ENCODE measurements at regions not wholly inside any gene's neighbourhood (a gene's known extent, or its start where the extent isn't known, plus 50 kb on each side); places are given as distances from the start of the nearest gene placed in this dataset.

DNA sequence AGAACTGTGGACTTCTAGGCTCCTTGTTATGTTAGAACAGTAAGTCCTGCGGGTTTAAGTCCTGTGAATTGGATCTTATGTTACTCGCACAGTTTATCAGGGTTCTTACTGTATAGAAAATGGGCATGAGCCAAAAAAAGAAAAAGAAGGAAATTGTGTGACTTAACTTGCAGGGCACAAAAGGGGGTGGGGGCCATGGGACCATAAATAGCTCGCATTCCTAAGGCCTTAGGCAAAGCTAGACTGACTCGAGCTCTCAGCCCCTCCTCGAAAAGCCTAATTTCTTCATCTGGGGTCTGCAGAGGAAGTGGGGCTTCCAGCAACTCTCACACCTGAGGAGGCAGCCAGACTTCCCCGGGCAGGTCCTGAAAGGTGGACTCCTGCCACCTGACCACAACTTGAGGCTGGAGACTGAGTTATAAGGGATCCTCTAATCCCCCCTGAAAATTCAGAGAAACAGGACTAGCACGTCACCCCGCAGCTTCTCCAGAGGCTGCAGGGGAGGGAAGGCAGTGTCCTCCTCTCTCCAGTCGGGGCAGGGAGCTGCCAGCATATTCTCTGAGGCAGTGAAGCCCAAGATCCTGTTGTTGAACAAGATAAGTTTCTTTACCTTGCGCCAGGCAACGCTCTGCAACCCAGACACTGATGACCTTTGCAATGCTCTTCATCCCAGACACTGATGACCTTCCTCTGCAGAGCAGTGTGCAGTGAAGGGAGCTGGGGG lies 280.5 kb downstream of the PCNX1 start:
- DNase-seq (no peak), ATAC-seq (replicated peaks) (no peak)
- H3K4me1 Mint-ChIP-seq = no peaks in the 10 kb centered on the region
- peaks cover 0 to 4% of the 10 kb centered on the region in 2 donors for H3K36me3 Mint-ChIP-seq
- H3K27me3 Mint-ChIP-seq = peaks cover 9 to 22% of the 10 kb centered on the region in 2 donors
- no peak overlapping the region for H3K4me3 Mint-ChIP-seq
- H3K27ac Mint-ChIP-seq = no peak overlapping the region
- peaks cover 2 to 3% of the 10 kb centered on the region in 2 donors for H3K9me3 Mint-ChIP-seq

DNA sequence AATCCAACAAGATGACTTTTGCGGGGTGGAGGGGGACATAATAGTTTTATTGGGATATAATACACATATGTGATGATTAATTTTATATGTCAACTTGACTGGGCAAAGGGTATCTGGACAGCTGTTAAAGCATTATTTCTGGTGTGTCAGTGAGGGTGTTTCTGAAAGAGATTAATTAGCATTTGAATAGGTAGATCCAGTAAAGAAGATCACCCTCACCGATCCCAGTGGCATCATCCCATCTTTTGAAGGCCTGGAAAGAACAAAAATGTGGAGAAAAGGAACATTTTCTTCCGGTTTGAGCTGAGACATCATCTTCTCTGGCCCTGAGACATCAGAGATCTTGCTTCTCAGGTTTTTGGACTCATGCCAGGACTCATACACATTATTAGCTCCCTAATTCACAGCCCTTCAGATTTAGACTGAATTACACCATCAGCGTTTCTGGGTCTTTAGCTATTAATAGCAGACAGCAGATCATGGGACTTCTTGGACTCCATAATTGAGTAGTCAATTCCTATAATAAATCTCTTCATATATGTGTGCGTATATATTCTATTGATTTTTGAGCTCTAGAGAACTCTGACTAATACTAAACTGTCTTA lies 283.6 kb downstream of the PCNX1 start:
- no peak for ATAC-seq (replicated peaks)
- Mint-ChIP-seq H3K4me1 (no peaks in the 10 kb centered on the region), H3K27me3 (peaks cover 17 to 37% of the 10 kb centered on the region in 2 donors), H3K36me3 (peaks cover 0 to 4% of the 10 kb centered on the region in 2 donors), H3K27ac (no peak overlapping the region), H3K9me3 (peaks cover 2 to 3% of the 10 kb centered on the region in 2 donors), H3K4me3 (no peak overlapping the region)
- DNase-seq = no peak

DNA sequence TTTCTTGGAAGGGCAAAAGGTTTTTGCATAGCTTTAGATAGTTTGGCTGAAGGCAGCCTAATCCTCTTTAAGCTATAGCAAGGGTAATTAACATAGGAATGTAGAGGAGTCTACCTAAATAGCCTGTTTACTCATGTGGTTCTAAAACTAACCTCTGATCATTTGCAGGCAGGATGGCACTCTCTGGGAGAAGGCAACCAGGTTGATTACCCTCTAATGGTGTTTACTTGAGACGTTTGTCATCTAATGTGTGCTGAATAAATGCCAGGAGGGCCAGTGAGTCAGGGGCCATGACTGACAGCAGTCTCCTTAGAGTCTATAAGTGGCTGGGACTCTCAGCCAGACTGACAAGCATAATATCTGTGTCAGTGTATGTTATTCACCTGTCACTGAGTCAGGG lies 286.4 kb downstream of the PCNX1 start:
- Mint-ChIP-seq H3K4me3 (no peak overlapping the region), H3K9me3 (no peaks in the 10 kb centered on the region), H3K36me3 (no peaks in the 10 kb centered on the region), H3K27me3 (peaks cover 20 to 41% of the 10 kb centered on the region in 2 donors), H3K27ac (no peak overlapping the region), H3K4me1 (no peaks in the 10 kb centered on the region)
- DNase-seq (no peak), ATAC-seq (replicated peaks) (no peak)

DNA sequence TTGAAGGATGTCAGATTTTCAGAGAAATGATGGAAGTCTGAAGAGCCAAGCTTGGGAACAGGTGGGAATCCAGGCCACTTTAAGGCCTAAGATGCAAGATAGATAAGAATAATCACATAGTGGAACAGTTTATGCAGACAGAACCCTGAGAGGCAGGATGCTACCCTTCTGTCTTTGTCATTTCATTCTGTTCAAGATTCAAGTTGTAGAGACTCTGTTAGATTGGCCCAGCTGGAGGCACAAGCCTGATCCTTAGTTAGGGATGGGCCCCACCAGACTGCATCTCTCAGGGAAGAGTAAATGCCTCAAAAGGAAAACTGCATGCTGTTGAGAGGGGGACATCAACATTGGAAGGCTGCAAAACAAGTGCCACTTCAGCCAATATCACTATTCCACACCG lies 287.0 kb downstream of the PCNX1 start:
- Mint-ChIP-seq H3K4me3 (no peak overlapping the region), H3K27me3 (peaks cover 20 to 39% of the 10 kb centered on the region in 2 donors), H3K9me3 (no peaks in the 10 kb centered on the region), H3K27ac (no peak overlapping the region), H3K36me3 (no peaks in the 10 kb centered on the region), H3K4me1 (no peaks in the 10 kb centered on the region)
- DNase-seq = no peak
- ATAC-seq (replicated peaks) = no peak

DNA sequence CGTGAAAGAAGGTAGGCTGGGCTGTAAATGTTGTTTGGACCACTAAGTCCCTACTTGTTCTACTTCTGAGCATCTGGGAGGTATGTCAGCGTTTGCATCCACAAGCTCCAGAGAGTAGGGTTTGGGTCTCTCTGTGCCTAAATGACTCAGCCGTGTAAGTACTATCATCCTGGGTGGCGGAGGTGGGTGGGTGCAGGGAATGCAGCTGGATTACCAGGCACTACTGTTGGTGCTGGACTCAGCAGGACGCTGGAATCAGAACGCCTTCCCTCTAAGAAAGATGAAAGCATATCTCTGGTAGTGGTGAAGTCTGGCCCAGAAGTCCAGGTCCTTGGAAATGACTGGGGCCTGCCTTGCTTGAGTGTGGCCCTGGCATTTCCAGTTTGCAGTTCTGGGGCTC lies 289.7 kb downstream of the PCNX1 start:
- peaks cover 24 to 25% of the 10 kb centered on the region in 2 donors for H3K27me3 Mint-ChIP-seq
- DNase-seq = no peak

DNA sequence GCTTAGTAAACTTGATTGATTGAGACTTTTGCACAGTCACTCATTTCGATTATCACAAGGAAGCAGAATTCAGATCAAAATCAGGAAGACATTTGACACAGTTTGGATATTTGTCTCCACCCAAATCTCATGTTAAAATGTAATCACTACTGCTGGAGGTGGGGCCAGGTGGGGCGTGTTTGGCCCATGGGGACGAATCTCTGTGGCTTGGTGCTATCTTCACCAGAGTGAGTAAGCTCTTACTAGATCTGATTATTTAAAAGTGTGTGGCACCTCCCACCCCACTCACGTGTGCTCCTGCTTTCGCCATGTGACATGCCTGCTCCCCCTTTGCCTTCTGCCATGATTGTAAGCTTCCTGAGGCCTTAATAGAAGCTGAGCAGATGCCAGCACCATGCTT lies 291.4 kb downstream of the PCNX1 start:
- peaks cover 25 to 26% of the 10 kb centered on the region in 2 donors for H3K27me3 Mint-ChIP-seq
- H3K36me3 Mint-ChIP-seq = no peaks in the 10 kb centered on the region
- peaks cover 0 to 1% of the 10 kb centered on the region in 2 donors for H3K9me3 Mint-ChIP-seq
- no peak overlapping the region for H3K4me3 Mint-ChIP-seq
- no peaks in the 10 kb centered on the region for H3K4me1 Mint-ChIP-seq
- no peak overlapping the region for H3K27ac Mint-ChIP-seq
- DNase-seq (no peak), ATAC-seq (replicated peaks) (no peak)

More for the DNA sequence above, 289.7 kb downstream of the PCNX1 start:
- no peak overlapping the region for H3K4me3 Mint-ChIP-seq
- no peak for ATAC-seq (replicated peaks)
- H3K4me1 Mint-ChIP-seq = no peaks in the 10 kb centered on the region
- H3K27ac Mint-ChIP-seq = no peak overlapping the region
- no peaks in the 10 kb centered on the region for H3K9me3 Mint-ChIP-seq
- H3K36me3 Mint-ChIP-seq = no peaks in the 10 kb centered on the region

DNA sequence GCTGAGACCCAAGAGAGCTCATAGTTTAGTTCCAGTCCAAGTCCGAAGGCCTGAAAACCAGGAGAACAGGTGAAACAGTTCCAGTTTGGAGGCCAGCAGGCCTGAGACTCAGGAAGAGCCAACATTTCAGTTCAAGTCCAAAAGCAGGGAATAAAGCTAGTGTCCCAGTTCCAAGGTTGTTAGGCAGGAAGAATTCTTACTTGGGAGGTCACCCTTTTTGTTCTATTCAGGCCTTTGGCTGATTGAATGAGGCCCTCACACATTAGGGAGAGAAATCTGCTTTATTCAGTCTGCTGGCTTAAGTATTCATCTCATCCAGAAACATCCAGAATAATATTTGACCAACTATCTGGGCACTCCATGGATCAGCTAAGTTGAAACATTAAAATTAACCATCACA lies 294.6 kb downstream of the PCNX1 start:
- Mint-ChIP-seq H3K4me3 (no peak overlapping the region), H3K27me3 (peaks cover 19 to 20% of the 10 kb centered on the region in 2 donors), H3K4me1 (peaks cover 0 to 4% of the 10 kb centered on the region in 2 donors), H3K9me3 (peaks cover 3 to 5% of the 10 kb centered on the region in 2 donors), H3K27ac (no peak overlapping the region), H3K36me3 (peaks cover 2 to 4% of the 10 kb centered on the region in 2 donors)
- ATAC-seq (replicated peaks) (no peak), DNase-seq (no peak)

DNA sequence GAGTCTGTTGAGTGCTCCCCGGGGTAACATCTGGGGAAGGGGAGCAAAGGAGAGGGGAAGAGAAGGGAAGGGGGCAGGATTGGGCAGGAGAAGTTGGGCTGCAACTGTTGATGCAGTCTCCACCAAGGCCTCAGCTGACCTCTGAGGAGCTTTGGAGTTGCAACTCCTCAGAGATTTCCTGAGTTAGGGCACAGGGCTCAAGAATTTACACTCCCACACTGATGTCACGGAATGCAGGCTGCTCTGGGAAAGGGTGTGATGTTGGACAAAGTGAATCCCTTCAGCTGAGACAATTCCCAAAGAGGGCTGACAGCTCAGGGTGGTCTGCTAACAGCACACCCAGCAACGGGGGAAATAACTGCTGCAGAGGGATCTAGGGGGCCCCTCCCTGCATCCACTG lies 295.6 kb downstream of the PCNX1 start:
- Mint-ChIP-seq H3K4me3 (no peak overlapping the region), H3K9me3 (peaks cover 3 to 8% of the 10 kb centered on the region in 2 donors), H3K27me3 (peaks cover 19 to 20% of the 10 kb centered on the region in 2 donors), H3K36me3 (peaks cover 2 to 4% of the 10 kb centered on the region in 2 donors), H3K27ac (no peak overlapping the region), H3K4me1 (peaks cover 0 to 4% of the 10 kb centered on the region in 2 donors)
- ATAC-seq (replicated peaks) = no peak
- DNase-seq = no peak

DNA sequence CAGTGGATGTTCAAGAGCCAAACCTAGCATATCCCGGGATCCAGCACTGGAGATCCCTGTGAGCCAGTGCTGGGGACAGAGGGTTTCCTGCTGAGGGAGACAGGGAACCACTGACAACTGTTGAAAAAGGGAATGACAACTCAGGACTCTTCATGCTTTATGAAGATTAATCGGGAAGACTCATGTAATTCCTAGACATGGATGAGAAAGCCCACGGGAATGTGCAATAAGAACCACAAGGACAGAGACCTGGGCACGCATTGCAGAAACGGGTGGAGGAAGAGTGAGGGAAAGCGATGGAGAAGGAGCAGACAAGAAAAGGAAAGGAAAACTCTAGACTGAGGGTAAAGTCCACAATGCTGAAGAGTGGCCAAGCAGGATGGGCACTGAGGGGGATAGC lies 296.0 kb downstream of the PCNX1 start:
- Mint-ChIP-seq H3K27me3 (peaks cover 19 to 20% of the 10 kb centered on the region in 2 donors), H3K4me3 (no peak overlapping the region), H3K9me3 (peaks cover 3 to 8% of the 10 kb centered on the region in 2 donors), H3K4me1 (peaks cover 0 to 4% of the 10 kb centered on the region in 2 donors), H3K36me3 (peaks cover 2 to 4% of the 10 kb centered on the region in 2 donors), H3K27ac (no peak overlapping the region)
- DNase-seq = no peak
- no peak for ATAC-seq (replicated peaks)

DNA sequence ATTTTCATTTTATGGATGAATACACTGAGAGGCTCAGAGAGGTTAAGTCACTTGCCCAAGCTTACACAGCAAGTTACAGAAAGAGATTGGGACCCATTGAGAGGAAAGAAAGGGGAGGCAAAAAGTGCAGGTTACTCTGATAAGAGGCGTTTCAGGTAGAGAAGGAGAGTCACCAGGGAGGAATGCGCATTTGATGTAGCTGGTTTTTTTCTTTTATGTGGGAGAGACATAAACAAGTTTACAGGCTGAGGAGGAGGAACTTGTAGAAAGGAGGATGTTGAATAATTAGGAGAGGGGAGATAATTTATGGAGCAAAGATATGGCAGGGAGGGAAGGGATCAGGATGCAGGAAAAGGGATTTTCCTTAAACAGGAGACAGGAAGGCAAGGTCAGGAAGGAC lies 297.0 kb downstream of the PCNX1 start:
- Mint-ChIP-seq H3K27ac (no peak overlapping the region), H3K9me3 (peaks cover 3 to 8% of the 10 kb centered on the region in 2 donors), H3K4me3 (no peak overlapping the region), H3K36me3 (peaks cover 2 to 4% of the 10 kb centered on the region in 2 donors), H3K27me3 (peaks cover 19 to 20% of the 10 kb centered on the region in 2 donors), H3K4me1 (peaks cover 0 to 4% of the 10 kb centered on the region in 2 donors)
- ATAC-seq (replicated peaks) (no peak), DNase-seq (no peak)

DNA sequence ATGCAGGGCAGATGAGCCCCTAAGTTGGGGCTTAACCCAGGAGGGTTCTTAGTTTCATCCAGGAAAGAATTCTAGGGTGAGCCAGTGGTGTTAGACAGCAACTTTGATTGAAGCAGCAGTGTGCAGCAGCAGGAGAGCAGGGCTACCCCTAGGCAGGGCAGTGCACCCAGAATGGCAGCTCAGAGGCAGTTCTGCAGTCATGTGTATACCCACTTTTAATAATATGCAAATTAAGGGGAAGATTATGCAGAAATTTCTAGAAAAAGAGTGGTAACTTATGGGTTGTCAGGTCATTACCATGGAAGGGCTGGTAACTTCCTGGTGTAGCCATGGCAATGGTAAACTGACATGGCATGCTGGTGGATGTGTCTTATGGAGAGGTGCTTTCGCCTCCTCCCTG lies 297.5 kb downstream of the PCNX1 start:
- peaks cover 2 to 4% of the 10 kb centered on the region in 2 donors for H3K36me3 Mint-ChIP-seq
- peaks cover 0 to 4% of the 10 kb centered on the region in 2 donors for H3K4me1 Mint-ChIP-seq
- DNase-seq (no peak), ATAC-seq (replicated peaks) (peak; percentile 38 to 56)
- peak overlapping the region; percentile 34 for H3K27ac Mint-ChIP-seq
- peaks cover 19 to 20% of the 10 kb centered on the region in 2 donors for H3K27me3 Mint-ChIP-seq
- no peak overlapping the region for H3K4me3 Mint-ChIP-seq
- H3K9me3 Mint-ChIP-seq = peaks cover 3 to 8% of the 10 kb centered on the region in 2 donors

DNA sequence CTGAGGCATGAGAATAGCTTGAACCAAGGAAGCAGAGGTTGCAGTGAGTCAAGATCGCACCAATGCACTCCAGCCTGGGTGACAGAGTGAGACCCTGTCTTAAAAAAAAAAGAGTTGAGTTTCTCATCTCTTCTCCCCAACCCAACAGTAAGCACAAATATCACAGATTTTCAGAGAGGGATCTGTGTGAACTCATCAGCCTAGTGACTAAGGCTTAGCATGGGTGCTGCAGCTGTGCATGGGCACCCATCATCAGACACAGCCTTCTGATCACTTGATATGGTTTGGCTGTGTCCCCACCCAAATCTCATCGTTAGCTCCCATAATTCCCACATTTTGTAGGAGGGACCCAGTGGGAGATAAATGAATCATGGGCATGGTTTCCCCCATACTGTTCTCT lies 298.9 kb downstream of the PCNX1 start:
- Mint-ChIP-seq H3K27ac (no peak overlapping the region), H3K4me3 (no peak overlapping the region), H3K36me3 (peaks cover 2 to 4% of the 10 kb centered on the region in 2 donors), H3K9me3 (peaks cover 3 to 8% of the 10 kb centered on the region in 2 donors), H3K27me3 (peaks cover 17 to 23% of the 10 kb centered on the region in 2 donors), H3K4me1 (peaks cover 2 to 4% of the 10 kb centered on the region in 2 donors)
- no peak for DNase-seq
- ATAC-seq (replicated peaks) = no peak

DNA sequence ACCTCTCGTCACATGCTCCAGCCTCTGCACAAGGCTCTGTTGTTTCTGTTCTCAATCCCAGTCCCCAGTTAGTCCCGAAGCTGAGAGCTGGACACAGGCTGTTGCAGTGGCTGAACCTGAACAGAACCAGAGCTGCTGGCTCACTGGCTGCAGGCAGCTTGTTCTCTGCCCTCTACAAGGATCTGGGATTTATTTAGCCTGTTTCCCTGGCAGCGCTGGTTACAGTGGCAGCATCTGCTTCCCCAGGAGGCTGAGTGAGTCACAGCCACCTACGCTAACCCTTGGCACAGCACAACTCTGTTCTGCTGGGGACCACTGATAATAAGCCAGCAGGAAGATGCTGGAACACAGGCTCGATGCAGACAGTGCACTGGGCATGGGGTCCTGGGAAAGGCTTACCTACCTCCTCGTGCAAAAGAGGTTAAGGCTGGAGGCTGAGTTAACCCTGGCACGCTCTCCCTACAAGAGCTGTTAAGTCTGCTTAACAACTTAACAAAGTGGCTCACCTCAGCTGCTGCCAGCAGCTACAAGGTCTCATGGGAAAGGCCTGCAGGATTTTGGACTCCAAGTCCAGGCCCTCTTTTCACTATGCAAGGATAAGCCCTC lies 299.6 kb downstream of the PCNX1 start:
- Mint-ChIP-seq H3K4me3 (no peak overlapping the region), H3K27me3 (peaks cover 17 to 23% of the 10 kb centered on the region in 2 donors), H3K36me3 (peaks cover 2 to 4% of the 10 kb centered on the region in 2 donors), H3K27ac (no peak overlapping the region), H3K4me1 (peaks cover 2 to 8% of the 10 kb centered on the region in 2 donors), H3K9me3 (peaks cover 3 to 8% of the 10 kb centered on the region in 2 donors)
- no peak for ATAC-seq (replicated peaks)
- DNase-seq = no peak

DNA sequence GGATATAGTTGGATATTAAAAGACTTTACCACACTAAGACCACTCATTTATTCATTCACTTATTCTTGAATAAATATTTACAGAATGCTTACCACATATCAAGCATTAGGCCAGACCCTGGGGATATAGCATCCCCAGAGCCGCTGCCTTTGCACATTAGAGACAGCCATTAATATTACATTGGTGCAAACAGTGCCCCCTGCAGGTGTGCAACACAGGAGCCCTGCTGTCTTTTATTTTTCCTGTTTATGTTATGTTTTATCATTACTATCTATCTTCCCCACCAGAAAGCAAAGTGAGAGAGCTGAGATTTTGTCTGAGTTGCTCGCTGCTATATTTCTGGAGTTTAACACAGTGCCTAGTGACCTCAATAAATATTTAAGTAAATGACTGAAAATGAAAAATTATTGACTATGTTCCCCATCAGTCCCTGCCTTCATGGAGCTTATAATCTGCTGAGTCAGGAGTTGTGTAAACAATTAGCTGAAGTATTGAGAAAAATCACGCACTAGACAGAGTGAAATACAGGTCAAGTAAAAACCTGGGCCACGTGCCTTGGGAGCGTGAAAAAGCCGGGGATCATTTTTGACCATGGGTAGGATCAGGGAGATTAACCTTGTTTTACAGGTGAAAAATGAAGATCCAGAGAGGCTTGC lies 301.6 kb downstream of the PCNX1 start:
- Mint-ChIP-seq H3K36me3 (peaks cover 2 to 9% of the 10 kb centered on the region in 2 donors), H3K4me3 (no peak overlapping the region), H3K27me3 (peaks cover 11 to 12% of the 10 kb centered on the region in 2 donors), H3K27ac (no peak overlapping the region), H3K9me3 (peaks cover 11 to 12% of the 10 kb centered on the region in 2 donors), H3K4me1 (peaks cover 8 to 22% of the 10 kb centered on the region in 2 donors)
- no peak for ATAC-seq (replicated peaks)
- no peak for DNase-seq

Measured in stimulated activated naive B cell treated with anti-CD40 and anti-IgM and Interleukin-4, amounts not matched to agents 10 μg/mL and 1 μg/mL and 100 μg/mL, for 72 hours (primary cell).